Osteoblast (primary cell): ENCODE measurements at regions not wholly inside any gene's neighbourhood (a gene's known extent, or its start where the extent isn't known, plus 50 kb on each side); places are given as distances from the start of the nearest gene placed in this dataset.
"Not testable (repeated sequence)": the region's sequence is repeated elsewhere in the genome, so short reads cannot be mapped to it uniquely, and the experiment has no call there.

ENCODE experiments used
- DNase-seq: peaks from one replicate; pipeline ENCODE4 v3.0.0; 2011; ENCODE audit warnings: low spot score, mixed read lengths; ENCODE audit not compliant: insufficient read length; ENCODE audit errors: missing footprints
- H2AFZ ChIP-seq: 2 replicates; pipeline ENCODE4 v1.6.0; 2011; ENCODE audit warnings: mild to moderate bottlenecking, low read length
- H3K27ac ChIP-seq: 2 replicates; pipeline ENCODE4 v1.5.1; 2011; ENCODE audit warnings: mild to moderate bottlenecking, low read depth, low read length, moderate library complexity
- H3K27me3 ChIP-seq: 2 replicates; pipeline ENCODE4 v1.6.0; 2012; ENCODE audit warnings: mild to moderate bottlenecking, control low read depth, inconsistent platforms, low read length, moderate library complexity; ENCODE audit not compliant: insufficient read depth
- H3K36me3 ChIP-seq: 2 replicates; pipeline ENCODE4 v1.5.1; 2011; ENCODE audit warnings: mild to moderate bottlenecking, low read length, control low read depth, moderate library complexity; ENCODE audit not compliant: insufficient read depth
- H3K4me1 ChIP-seq: 2 replicates; pipeline ENCODE4 v1.5.1; 2011; ENCODE audit warnings: mild to moderate bottlenecking, low read length, control low read depth, moderate library complexity; ENCODE audit not compliant: insufficient read depth
- H3K4me2 ChIP-seq: 2 replicates; pipeline ENCODE4 v1.6.0; 2011; ENCODE audit warnings: mild to moderate bottlenecking, low read length; ENCODE audit not compliant: insufficient read depth
- H3K4me3 ChIP-seq: fragments of 200-600 bp; sonication (generic); 3 replicates; pipeline ENCODE4 v1.5.1; 2012; ENCODE audit warnings: mild to moderate bottlenecking, low read length, inconsistent platforms; ENCODE audit not compliant: insufficient read depth
- H3K79me2 ChIP-seq: 2 replicates; pipeline ENCODE4 v1.6.0; 2012; ENCODE audit warnings: mild to moderate bottlenecking, low read length, control low read depth, inconsistent platforms; ENCODE audit not compliant: insufficient read depth
- H3K9me3 ChIP-seq: 2 replicates; pipeline ENCODE4 v1.5.1; 2011; ENCODE audit warnings: low read depth, low read length, control low read depth
- H4K20me1 ChIP-seq: 2 replicates; pipeline ENCODE4 v1.6.0; 2012; ENCODE audit warnings: mild to moderate bottlenecking, low read length, control low read depth; ENCODE audit not compliant: insufficient read depth

GRCh38 chr1:149691399-149691798 is 91.1 kb upstream of the FCGR1A start:
- H3K36me3 ChIP-seq, H3K79me2 ChIP-seq, H3K27me3 ChIP-seq, DNase-seq, H3K4me3 ChIP-seq, H3K4me1 ChIP-seq, H3K9me3 ChIP-seq, H2AFZ ChIP-seq, H3K4me2 ChIP-seq, H4K20me1 ChIP-seq, H3K27ac ChIP-seq: not testable (repeated sequence)

DNA sequence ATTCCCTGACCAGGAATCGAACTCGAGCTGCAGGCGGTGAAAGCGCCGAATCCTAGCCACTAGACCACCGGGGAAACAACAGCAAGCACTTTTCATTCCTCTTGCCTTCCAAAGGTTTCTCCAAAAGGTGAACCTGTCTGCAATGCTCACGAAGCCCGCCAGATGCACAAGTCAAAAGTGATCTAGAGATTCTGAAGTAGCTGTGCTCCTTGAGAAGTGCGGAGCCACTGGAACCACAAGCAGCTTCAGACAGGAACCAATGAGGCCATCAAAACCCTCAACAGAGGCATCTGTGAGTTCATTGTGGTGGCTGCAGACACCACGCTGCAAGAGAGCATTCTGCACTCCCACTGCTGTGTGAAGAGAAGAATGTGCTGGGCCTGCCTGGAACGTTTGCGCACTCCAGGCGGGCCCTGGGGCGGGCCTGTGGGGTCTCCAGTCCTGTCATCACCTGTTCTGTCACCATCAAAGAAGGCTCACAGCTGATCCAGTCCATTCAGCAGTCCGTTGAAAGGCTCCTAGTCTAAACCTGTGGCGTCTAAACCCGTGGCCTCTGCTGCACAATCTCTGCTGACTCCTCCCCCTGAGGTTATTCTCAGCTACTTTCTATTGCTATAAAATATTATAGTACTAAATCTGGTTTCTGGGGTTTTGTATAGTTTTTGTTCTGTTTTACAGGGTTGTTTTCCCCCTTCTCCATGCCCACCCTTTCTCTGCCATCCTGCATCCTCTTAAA is 89.5 kb upstream of the FCGR1A start:
- not testable (repeated sequence) for DNase-seq, H3K4me1 ChIP-seq, H3K79me2 ChIP-seq, H4K20me1 ChIP-seq, H3K27ac ChIP-seq, H3K36me3 ChIP-seq, H3K27me3 ChIP-seq, H3K4me3 ChIP-seq, H3K4me2 ChIP-seq, H3K9me3 ChIP-seq, H2AFZ ChIP-seq

- H3K4me1 ChIP-seq, H3K9me3 ChIP-seq, H3K4me2 ChIP-seq, H3K79me2 ChIP-seq, DNase-seq, H3K27ac ChIP-seq, H3K4me3 ChIP-seq, H3K27me3 ChIP-seq, H2AFZ ChIP-seq, H4K20me1 ChIP-seq, H3K36me3 ChIP-seq: not testable (repeated sequence)
These were observed 87.4 kb upstream of the FCGR1A start for GRCh38 chr1:149695066-149695465.

DNA sequence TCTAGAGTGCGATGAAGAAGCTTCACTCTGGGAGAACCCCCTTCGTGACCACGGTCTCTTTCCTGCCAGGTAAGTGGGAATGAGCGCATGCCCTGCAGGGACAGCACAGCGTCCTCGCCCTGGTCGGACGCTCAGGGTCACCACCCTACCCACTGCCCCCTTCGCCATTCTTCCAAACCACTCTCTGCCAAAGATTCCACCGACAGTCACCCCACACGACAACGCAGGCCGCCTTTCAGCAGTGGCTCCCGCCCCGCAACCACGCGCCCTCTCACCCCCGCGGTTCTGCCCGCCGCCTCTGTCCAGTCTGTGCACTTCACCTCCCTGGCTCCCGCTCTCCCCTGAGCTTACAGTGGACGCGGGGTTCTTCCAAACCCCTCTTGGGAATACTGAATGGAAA is 82.3 kb upstream of the FCGR1A start:
- H3K4me3 ChIP-seq, H4K20me1 ChIP-seq, H3K36me3 ChIP-seq, H3K4me1 ChIP-seq, H3K79me2 ChIP-seq, H2AFZ ChIP-seq, DNase-seq, H3K4me2 ChIP-seq, H3K27ac ChIP-seq, H3K9me3 ChIP-seq, H3K27me3 ChIP-seq: not testable (repeated sequence)

GRCh38 chr1:149700677-149701567 is 81.6 kb upstream of the FCGR1A start:
- not testable (repeated sequence) for H3K4me3 ChIP-seq, H3K36me3 ChIP-seq, H3K4me1 ChIP-seq, DNase-seq, H4K20me1 ChIP-seq, H3K27ac ChIP-seq, H2AFZ ChIP-seq, H3K4me2 ChIP-seq, H3K79me2 ChIP-seq, H3K27me3 ChIP-seq, H3K9me3 ChIP-seq

DNA sequence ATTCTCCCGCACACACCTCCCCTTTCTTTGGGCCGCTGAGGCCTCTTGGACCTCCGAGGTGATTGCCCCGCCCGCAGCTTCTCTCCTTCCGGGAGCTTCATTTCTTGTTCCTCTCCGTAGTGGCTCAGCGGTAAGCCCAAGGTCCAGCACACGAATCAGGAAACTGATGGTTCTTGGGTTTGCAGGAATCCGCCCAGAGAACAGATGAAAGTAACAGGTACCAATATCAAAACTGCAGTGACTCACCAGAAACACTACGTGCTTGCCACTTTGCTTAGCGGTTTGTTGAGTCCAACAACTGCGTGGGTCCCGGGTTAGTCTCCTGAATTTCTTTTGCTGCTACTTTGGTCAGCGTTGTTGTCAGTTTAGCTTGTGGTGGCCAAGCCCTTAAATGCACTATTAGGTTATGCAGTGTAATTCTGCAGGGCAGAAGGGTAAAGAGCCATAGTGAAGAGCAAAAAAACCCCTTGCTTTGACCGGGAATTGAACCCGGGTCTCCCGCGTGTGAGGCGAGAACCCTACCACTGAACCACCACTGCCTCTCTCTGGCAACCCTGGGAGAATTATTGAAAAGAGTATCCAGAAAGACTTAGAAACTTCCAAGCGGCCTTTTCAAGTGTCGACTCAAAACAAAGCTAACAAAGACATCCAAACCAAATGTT is 74.2 kb upstream of the FCGR1A start:
- not testable (repeated sequence) for H3K9me3 ChIP-seq, H3K36me3 ChIP-seq, H3K27ac ChIP-seq, H3K4me1 ChIP-seq, DNase-seq, H4K20me1 ChIP-seq, H3K79me2 ChIP-seq, H3K27me3 ChIP-seq, H2AFZ ChIP-seq, H3K4me2 ChIP-seq, H3K4me3 ChIP-seq

DNA sequence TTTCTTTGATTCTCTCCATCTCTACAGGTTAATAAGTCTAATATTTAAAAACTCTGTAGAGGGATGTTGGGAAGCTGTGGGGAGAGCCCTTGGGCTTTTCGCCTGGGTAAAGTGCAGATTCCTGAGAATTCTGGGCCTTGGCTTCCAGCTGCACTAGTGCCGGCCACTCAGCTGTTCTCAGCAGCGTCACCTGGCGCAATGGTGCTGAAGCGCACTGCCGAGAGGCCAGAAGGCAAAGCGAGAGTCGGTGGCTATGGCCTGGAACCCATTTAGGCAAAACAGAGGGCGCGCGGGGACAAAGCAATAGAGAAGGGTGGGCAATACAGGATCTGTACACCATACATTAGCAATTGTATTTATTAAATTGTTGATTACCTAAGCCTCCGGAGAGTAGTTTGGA is 70.8 kb upstream of the FCGR1A start:
- H3K27me3 ChIP-seq: not testable (repeated sequence)

GRCh38 chr1:149712154-149712927 is 70.2 kb upstream of the FCGR1A start:
- H3K4me2 ChIP-seq, H4K20me1 ChIP-seq, H3K9me3 ChIP-seq, H3K36me3 ChIP-seq, H3K4me1 ChIP-seq, H3K27ac ChIP-seq, DNase-seq, H2AFZ ChIP-seq, H3K27me3 ChIP-seq, H3K79me2 ChIP-seq, H3K4me3 ChIP-seq: not testable (repeated sequence)

More for the DNA sequence above, 70.8 kb upstream of the FCGR1A start:
- not testable (repeated sequence) for H2AFZ ChIP-seq, H3K36me3 ChIP-seq, H3K4me2 ChIP-seq, H3K27ac ChIP-seq, H4K20me1 ChIP-seq, H3K4me1 ChIP-seq, DNase-seq, H3K9me3 ChIP-seq, H3K4me3 ChIP-seq, H3K79me2 ChIP-seq
